ENCODE measurements at regions not wholly inside any gene's neighbourhood (a gene's known extent, or its start where the extent isn't known, plus 50 kb on each side); places are given as distances from the start of the nearest gene placed in this dataset.

- Histone ChIP-seq H3K4me1 (replicated peaks) (no peaks in the 10 kb centered on the region), H3K27me3 (replicated peaks; ENCODE audit: insufficient read depth) (no peaks in the 10 kb centered on the region), H3K36me3 (no peaks in the 10 kb centered on the region), H3K9me3 (no peaks in the 10 kb centered on the region), H3K27ac (no peak overlapping the region), H3K4me3 (no peak overlapping the region)
- TF ChIP-seq POLR2AphosphoS5 (IDR thresholded peaks at IDR 0.05), result no peak
- no peak for TF ChIP-seq POLR2A (IDR thresholded peaks at IDR 0.05)
- TF ChIP-seq, protein P1, sequence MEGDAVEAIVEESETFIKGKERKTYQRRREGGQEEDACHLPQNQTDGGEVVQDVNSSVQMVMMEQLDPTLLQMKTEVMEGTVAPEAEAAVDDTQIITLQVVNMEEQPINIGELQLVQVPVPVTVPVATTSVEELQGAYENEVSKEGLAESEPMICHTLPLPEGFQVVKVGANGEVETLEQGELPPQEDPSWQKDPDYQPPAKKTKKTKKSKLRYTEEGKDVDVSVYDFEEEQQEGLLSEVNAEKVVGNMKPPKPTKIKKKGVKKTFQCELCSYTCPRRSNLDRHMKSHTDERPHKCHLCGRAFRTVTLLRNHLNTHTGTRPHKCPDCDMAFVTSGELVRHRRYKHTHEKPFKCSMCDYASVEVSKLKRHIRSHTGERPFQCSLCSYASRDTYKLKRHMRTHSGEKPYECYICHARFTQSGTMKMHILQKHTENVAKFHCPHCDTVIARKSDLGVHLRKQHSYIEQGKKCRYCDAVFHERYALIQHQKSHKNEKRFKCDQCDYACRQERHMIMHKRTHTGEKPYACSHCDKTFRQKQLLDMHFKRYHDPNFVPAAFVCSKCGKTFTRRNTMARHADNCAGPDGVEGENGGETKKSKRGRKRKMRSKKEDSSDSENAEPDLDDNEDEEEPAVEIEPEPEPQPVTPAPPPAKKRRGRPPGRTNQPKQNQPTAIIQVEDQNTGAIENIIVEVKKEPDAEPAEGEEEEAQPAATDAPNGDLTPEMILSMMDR (IDR thresholded peaks at IDR 0.05), result no peak
- WGBS, result 75% methylated on average over 5 of the region's 5 CpGs
- no peak for DNase-seq (ENCODE audit: low spot score)
- intact Hi-C loops (cut with DNase I), result no loop called here
These were observed 249.8 kb downstream of the TXNL1 start for GRCh38 chr18:56388571-56388970.

- Histone ChIP-seq H3K4me3 (no peak overlapping the region), H3K27ac (no peak overlapping the region), H3K36me3 (no peaks in the 10 kb centered on the region), H3K27me3 (replicated peaks; ENCODE audit: insufficient read depth) (no peaks in the 10 kb centered on the region), H3K9me3 (no peaks in the 10 kb centered on the region), H3K4me1 (replicated peaks) (no peaks in the 10 kb centered on the region)
- no peak for DNase-seq (ENCODE audit: low spot score)
- no peak for TF ChIP-seq POLR2A (IDR thresholded peaks at IDR 0.05)
- no peak for TF ChIP-seq POLR2AphosphoS5 (IDR thresholded peaks at IDR 0.05)
- TF ChIP-seq, protein P1 (IDR thresholded peaks at IDR 0.05), result no peak
- intact Hi-C loops (cut with DNase I), result no loop called here
These were observed 251.5 kb downstream of the TXNL1 start for GRCh38 chr18:56386856-56387255.

GRCh38 chr18:56383349-56383748 is 255.0 kb downstream of the TXNL1 start:
- no peaks in the 10 kb centered on the region for H3K9me3 ChIP-seq
- TF ChIP-seq POLR2A (IDR thresholded peaks at IDR 0.05), result no peak
- TF ChIP-seq, protein P1 (IDR thresholded peaks at IDR 0.05), result no peak
- no peak for TF ChIP-seq POLR2AphosphoS5 (IDR thresholded peaks at IDR 0.05)
- H3K27ac ChIP-seq, result no peak overlapping the region
- intact Hi-C loops (cut with DNase I), result no loop called here
- 96% methylated on average over 1 of the region's 1 CpG for WGBS
- no peaks in the 10 kb centered on the region for H3K36me3 ChIP-seq
- H3K27me3 ChIP-seq (replicated peaks; ENCODE audit: insufficient read depth), result no peaks in the 10 kb centered on the region
- no peak overlapping the region for H3K4me3 ChIP-seq
- H3K4me1 ChIP-seq (replicated peaks), result no peaks in the 10 kb centered on the region
- DNase-seq (ENCODE audit: low spot score), result no peak

DNA sequence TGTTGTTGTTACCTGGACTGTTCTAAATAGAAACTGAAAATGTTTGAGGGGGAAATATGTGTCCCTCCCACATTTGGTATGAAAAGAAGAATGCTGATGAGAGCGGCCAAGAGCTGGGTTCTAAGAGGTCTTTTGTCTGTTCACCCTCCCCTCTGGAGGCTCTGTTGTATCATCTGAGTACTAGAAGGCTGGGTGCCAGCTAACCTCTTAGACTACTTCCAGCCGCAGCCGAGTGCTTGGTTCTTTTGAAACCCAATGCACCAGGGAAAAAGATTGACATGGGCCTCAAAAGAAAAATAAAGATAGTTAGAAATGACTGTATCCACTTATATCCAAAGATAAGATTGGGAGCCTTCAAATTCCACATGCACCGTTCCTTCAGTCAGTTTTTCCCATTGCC is 255.9 kb downstream of the TXNL1 start:
- TF ChIP-seq, protein P1 (IDR thresholded peaks at IDR 0.05), result no peak
- TF ChIP-seq POLR2AphosphoS5 (IDR thresholded peaks at IDR 0.05) (no peak), POLR2A (IDR thresholded peaks at IDR 0.05) (no peak)
- intact Hi-C loops (cut with DNase I), result no loop called here
- no peaks in the 10 kb centered on the region for H3K36me3 ChIP-seq
- 51% methylated on average over 4 of the region's 4 CpGs for WGBS
- H3K4me1 ChIP-seq (replicated peaks), result no peaks in the 10 kb centered on the region
- no peak overlapping the region for H3K4me3 ChIP-seq
- H3K27me3 ChIP-seq (replicated peaks; ENCODE audit: insufficient read depth), result no peaks in the 10 kb centered on the region
- H3K27ac ChIP-seq, result no peak overlapping the region
- DNase-seq (ENCODE audit: low spot score), result no peak
- no peaks in the 10 kb centered on the region for H3K9me3 ChIP-seq

GRCh38 chr18:56381196-56381595 is 257.2 kb downstream of the TXNL1 start:
- WGBS, result 83% methylated on average over 3 of the region's 3 CpGs
- H3K36me3 ChIP-seq, result no peaks in the 10 kb centered on the region
- H3K27ac ChIP-seq, result no peak overlapping the region
- no peaks in the 10 kb centered on the region for H3K4me1 ChIP-seq (replicated peaks)
- TF ChIP-seq POLR2A (IDR thresholded peaks at IDR 0.05) (no peak), POLR2AphosphoS5 (IDR thresholded peaks at IDR 0.05) (no peak)
- TF ChIP-seq, protein P1 (IDR thresholded peaks at IDR 0.05), result no peak
- H3K9me3 ChIP-seq, result no peaks in the 10 kb centered on the region
- no peaks in the 10 kb centered on the region for H3K27me3 ChIP-seq (replicated peaks; ENCODE audit: insufficient read depth)
- H3K4me3 ChIP-seq, result no peak overlapping the region
- no peak for DNase-seq (ENCODE audit: low spot score)
- intact Hi-C loops (cut with DNase I), result no loop called here

Data from prostate gland (tissue), 2 donors.